ENCODE measurements at regions not wholly inside any gene's neighbourhood (a gene's known extent, or its start where the extent isn't known, plus 50 kb on each side); places are given as distances from the start of the nearest gene placed in this dataset.

DNA sequence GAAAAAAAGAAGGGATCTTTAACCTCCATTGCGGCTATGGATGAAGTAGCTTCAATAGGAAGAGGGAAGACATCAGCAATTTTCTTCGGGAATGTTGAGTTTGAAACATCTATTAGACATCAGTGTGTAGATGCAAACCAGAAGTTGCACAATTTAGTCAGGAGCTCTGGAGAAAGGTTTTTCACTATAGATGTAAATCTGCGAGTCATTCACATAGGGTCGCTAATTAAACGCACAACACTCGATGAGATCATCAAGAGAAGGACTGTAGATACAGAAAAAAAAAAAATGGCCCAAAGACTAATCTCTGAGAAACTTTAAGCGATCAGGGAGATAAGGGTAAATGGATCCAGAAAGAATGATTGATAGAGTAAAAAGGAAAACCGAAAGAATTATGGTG is 61.7 kb upstream of the TES start:
- TF ChIP-seq, protein P1, sequence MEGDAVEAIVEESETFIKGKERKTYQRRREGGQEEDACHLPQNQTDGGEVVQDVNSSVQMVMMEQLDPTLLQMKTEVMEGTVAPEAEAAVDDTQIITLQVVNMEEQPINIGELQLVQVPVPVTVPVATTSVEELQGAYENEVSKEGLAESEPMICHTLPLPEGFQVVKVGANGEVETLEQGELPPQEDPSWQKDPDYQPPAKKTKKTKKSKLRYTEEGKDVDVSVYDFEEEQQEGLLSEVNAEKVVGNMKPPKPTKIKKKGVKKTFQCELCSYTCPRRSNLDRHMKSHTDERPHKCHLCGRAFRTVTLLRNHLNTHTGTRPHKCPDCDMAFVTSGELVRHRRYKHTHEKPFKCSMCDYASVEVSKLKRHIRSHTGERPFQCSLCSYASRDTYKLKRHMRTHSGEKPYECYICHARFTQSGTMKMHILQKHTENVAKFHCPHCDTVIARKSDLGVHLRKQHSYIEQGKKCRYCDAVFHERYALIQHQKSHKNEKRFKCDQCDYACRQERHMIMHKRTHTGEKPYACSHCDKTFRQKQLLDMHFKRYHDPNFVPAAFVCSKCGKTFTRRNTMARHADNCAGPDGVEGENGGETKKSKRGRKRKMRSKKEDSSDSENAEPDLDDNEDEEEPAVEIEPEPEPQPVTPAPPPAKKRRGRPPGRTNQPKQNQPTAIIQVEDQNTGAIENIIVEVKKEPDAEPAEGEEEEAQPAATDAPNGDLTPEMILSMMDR (IDR thresholded peaks at IDR 0.05): no peak
- no peak for TF ChIP-seq ZFX (IDR thresholded peaks at IDR 0.05; ENCODE audit: borderline replicate concordance)
